Lung (tissue), 11 donors: ENCODE measurements at regions not wholly inside any gene's neighbourhood (a gene's known extent, or its start where the extent isn't known, plus 50 kb on each side); places are given as distances from the start of the nearest gene placed in this dataset.

ENCODE experiments used
- ATAC-seq: fragments of 200-7000 bp; cut with Tn5 transposase; one replicate; pipeline ENCODE4 v1.9.1; 2020; ENCODE audit warnings: moderate number of reproducible peaks; ENCODE audit not compliant: insufficient read depth, low FRiP score
- DNase-seq, 3 donors: peaks; one replicate each; pipeline ENCODE4 v3.0.0-alpha.2; 2013 to 2017
- H3K27ac ChIP-seq, 2 donors: one replicate each; pipeline ENCODE4 v1.5.1; 2013; ENCODE audit warnings: mild to moderate bottlenecking in 2 of 2, moderate library complexity in 2 of 2, control low read depth in 1 of 2, inconsistent platforms in 1 of 2, low read depth in 1 of 2, low read length in 1 of 2
- H3K27me3 ChIP-seq, 3 donors: one replicate each; pipeline ENCODE4 v1.5.1; 2013; ENCODE audit warnings: low read length in 2 of 3; ENCODE audit not compliant: control insufficient read depth in 3 of 3, insufficient read depth in 3 of 3
- H3K36me3 ChIP-seq, 4 donors: one replicate each; pipeline ENCODE4 v1.5.1; 2013; ENCODE audit warnings: low read length in 4 of 4, mild to moderate bottlenecking in 1 of 4, moderate library complexity in 1 of 4; ENCODE audit not compliant: control insufficient read depth in 4 of 4, insufficient read depth in 4 of 4
- H3K4me1 ChIP-seq, 5 donors: one replicate each; pipeline ENCODE4 v1.5.1; 2013; ENCODE audit warnings: low read length in 5 of 5, mild to moderate bottlenecking in 2 of 5, moderate library complexity in 1 of 5; ENCODE audit not compliant: control insufficient read depth in 5 of 5, insufficient read depth in 5 of 5
- H3K4me3 ChIP-seq: one replicate; pipeline ENCODE4 v1.5.1; 2013; ENCODE audit warnings: mild to moderate bottlenecking, control low read depth, moderate library complexity
- H3K9ac ChIP-seq, 2 donors: one replicate each; pipeline ENCODE4 v1.5.1; 2013; ENCODE audit warnings: low read length in 2 of 2, control low read depth in 1 of 2; ENCODE audit not compliant: insufficient read depth in 1 of 2
- H3K9me3 ChIP-seq, 4 donors: one replicate each; pipeline ENCODE4 v1.5.1; 2013; ENCODE audit warnings: low read length in 3 of 4, mild to moderate bottlenecking in 1 of 4, moderate library complexity in 1 of 4; ENCODE audit not compliant: control insufficient read depth in 4 of 4, insufficient read depth in 3 of 4
- CTCF ChIP-seq: IDR thresholded peaks from 2 replicates; pipeline ENCODE4 v1.5.1; 2012; ENCODE audit warnings: mild to moderate bottlenecking; ENCODE audit errors: control extremely low read depth, extremely low read depth
- WGBS, 2 donors: extraction: QIAGEN DNeasy Blood & Tissue Kit; methylation state at CpG; one replicate each; pipeline ENCODE4 v1.1.7; 2013; 5-methylcytosine and 5-hydroxymethylcytosine counted together
- donor health status: control.
- donor health status: control.
- donor health status: Bipolar disorder and iron deficiency.
- donor health status: healthy.
- donor health status: DM: yes; HTN: yes; CAD: no.

DNA sequence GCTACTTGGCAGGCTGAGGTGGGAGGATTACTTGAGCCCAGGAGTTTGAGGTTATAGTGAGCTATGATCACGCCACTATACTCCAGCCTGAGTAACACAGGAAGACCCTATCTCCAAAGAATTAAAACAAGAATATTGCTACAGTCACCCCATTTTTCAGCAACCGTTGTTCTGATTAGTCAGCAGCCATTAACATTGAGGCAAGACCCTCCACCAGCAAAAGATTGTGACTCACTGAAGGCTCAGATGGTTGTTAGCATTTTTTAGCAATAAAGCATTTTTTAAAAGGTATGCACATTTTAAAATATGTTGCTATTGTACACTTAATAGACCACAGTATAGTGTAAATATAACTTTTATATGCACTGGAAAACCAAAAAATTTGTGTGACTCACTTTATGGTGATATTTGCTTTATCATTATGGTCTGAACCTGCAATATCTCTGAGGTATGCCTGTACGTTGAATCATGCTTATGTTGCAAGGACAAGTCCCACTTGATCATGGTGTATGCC is 492.6 kb downstream of the SQOR start:
- no peak for TF ChIP-seq CTCF
- H3K27ac ChIP-seq, result no peak overlapping the region
- no peaks in the 10 kb centered on the region for H3K36me3 ChIP-seq
- ATAC-seq, result no peak
- WGBS, 2 donors, result 71 to 82% methylated on average over 3 of the region's 3 CpGs
- no peaks in the 10 kb centered on the region for H3K27me3 ChIP-seq
- H3K4me3 ChIP-seq, result no peak overlapping the region
- H3K9ac ChIP-seq, result no peak overlapping the region
- no peaks in the 10 kb centered on the region for H3K4me1 ChIP-seq
- DNase-seq, result no peak
- peaks cover 0 to 11% (median 4%) of the 10 kb centered on the region in 4 donors for H3K9me3 ChIP-seq

DNA sequence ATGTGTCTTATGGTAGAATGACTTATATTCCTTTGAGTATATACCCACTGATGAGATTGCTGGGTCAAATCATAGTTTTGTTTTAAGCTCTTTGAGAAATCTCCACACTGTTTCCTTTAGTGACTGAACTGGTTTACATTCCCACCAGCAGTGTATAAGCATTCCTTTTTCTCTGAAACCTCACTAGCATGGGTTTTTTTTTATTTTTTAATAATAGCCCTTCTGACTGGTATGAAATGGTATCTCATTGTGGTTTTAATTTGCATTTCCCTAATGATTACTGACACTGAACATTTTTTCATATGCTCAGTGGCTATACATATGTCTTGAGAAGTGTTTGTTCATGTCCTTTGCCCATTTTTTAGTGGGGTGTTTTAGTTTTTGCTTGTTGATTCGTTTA is 494.3 kb downstream of the SQOR start:
- Histone ChIP-seq H3K9ac (no peak overlapping the region), H3K27me3 (no peaks in the 10 kb centered on the region), H3K27ac (no peak overlapping the region), H3K36me3 (no peaks in the 10 kb centered on the region), H3K4me1 (no peaks in the 10 kb centered on the region), H3K9me3 (peaks cover 0 to 9% (median 3%) of the 10 kb centered on the region in 4 donors), H3K4me3 (no peak overlapping the region)
- TF ChIP-seq CTCF, result no peak
- no peak for DNase-seq
- 77 to 81% methylated on average over 1 of the region's 1 CpG for WGBS, 2 donors
- ATAC-seq, result no peak

DNA sequence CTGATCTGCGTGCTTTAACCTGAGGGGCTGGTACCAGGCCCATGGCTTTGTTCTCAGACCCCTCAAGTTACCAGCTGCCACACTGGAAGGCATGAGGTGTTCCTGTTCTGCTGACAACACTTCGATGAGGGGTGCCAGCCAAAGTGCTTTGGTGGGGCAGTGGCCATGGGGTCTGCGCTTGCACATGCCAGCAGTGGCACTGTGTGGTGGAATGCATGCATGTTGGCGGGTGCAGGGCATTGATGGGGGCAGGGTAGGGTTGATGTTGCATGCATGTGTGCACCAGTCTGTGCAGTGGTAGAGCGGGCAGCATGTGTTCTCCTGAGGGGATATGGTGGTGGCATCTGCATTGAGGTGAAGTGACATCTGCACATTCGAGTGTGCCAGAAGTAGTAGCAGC is 497.0 kb downstream of the SQOR start:
- no peak for TF ChIP-seq CTCF
- Histone ChIP-seq H3K27ac (no peak overlapping the region), H3K4me3 (no peak overlapping the region), H3K9me3 (peaks cover 0 to 10% (median 5%) of the 10 kb centered on the region in 4 donors), H3K4me1 (no peaks in the 10 kb centered on the region), H3K27me3 (no peaks in the 10 kb centered on the region), H3K9ac (no peak overlapping the region), H3K36me3 (no peaks in the 10 kb centered on the region)
- ATAC-seq, result no peak
- 91 to 92% methylated on average over 6 of the region's 6 CpGs for WGBS, 2 donors
- DNase-seq, result no peak

GRCh38 chr15:46137443-46137842 is 502.6 kb downstream of the SQOR start:
- WGBS, 2 donors, result 85 to 88% methylated on average over 2 of the region's 2 CpGs
- Histone ChIP-seq H3K9me3 (peaks cover 0 to 4% (median under 1%) of the 10 kb centered on the region in 4 donors), H3K4me3 (no peak overlapping the region), H3K27me3 (no peaks in the 10 kb centered on the region), H3K27ac (no peak overlapping the region), H3K36me3 (no peaks in the 10 kb centered on the region), H3K4me1 (no peaks in the 10 kb centered on the region), H3K9ac (no peak overlapping the region)
- DNase-seq, result no peak
- no peak for ATAC-seq
- no peak for TF ChIP-seq CTCF
